Body of pancreas (tissue), 4 donors: ENCODE measurements at regions not wholly inside any gene's neighbourhood (a gene's known extent, or its start where the extent isn't known, plus 50 kb on each side); places are given as distances from the start of the nearest gene placed in this dataset.

Experiments
- ATAC-seq: fragments of 150-250 bp; one replicate; pipeline ENCODE4 v1.9.1; 2016
- DNase-seq, 4 donors: peaks; one replicate each; pipeline ENCODE4 v3.0.0-alpha.2; 2019
- H3K27ac ChIP-seq, 4 donors: fragments of 200-600 bp; sonication (generic); 1 replicate in 3 of 4; 2 replicates in 1 of 4; pipeline versions ENCODE4 v1.5.1 to v1.6.1; 2016 to 2019; ENCODE audit warnings: mild to moderate bottlenecking in 1 of 4, mixed read lengths in 1 of 4, moderate library complexity in 1 of 4
- H3K27me3 ChIP-seq, 2 donors: fragments of 200-600 bp; sonication (generic); one replicate each; pipeline ENCODE4 v1.6.0; 2016; ENCODE audit warnings: mild to moderate bottlenecking in 1 of 2
- H3K36me3 ChIP-seq, 2 donors: fragments of 200-600 bp; sonication (generic); replicated peaks in 1 of 2; 2 replicates each; pipeline ENCODE4 v1.5.1; 2016; ENCODE audit warnings: low read depth in 2 of 2; ENCODE audit not compliant: insufficient read depth in 1 of 2
- H3K4me1 ChIP-seq: fragments of 200-600 bp; sonication (generic); one replicate; pipeline ENCODE4 v1.6.0; 2016
- H3K4me3 ChIP-seq, 2 donors: fragments of 200-600 bp; sonication (generic); 1 replicate in 1 of 2; 2 replicates in 1 of 2; pipeline ENCODE4 v1.5.1; 2016 to 2019
- H3K9me3 ChIP-seq, 3 donors: fragments of 200-600 bp; sonication (generic); 1 replicate in 2 of 3; 2 replicates in 1 of 3; pipeline ENCODE4 v1.5.1; 2016
- POLR2A ChIP-seq, 3 donors: fragments of 450-650 bp; IDR thresholded peaks; one replicate each; pipeline ENCODE4 v1.6.1; 2016; ENCODE audit warnings: antibody characterized with exemption in 3 of 3, mild to moderate bottlenecking in 2 of 3
- WGBS, 2 donors: methylation state at CpG; one replicate each; pipeline ENCODE4 v1.1.5; 2017; 5-methylcytosine and 5-hydroxymethylcytosine counted together
- intact Hi-C: fragments of 100-400 bp; cut with DNase I; formaldehyde crosslinking; loops from one replicate; pipeline ENCODE4 v1.15.1; 2023
- TF ChIP-seq, protein P1 (sequence below), 7 experiments: fragments of 450-650 bp in 4 of 7; fragments of 200-600 bp in 3 of 7; sonication (generic) in 3 of 7; IDR thresholded peaks; one replicate each; pipeline ENCODE4 v1.5.1; 2016 to 2019; ENCODE audit warnings: antibody characterized with exemption in 7 of 7

DNA sequence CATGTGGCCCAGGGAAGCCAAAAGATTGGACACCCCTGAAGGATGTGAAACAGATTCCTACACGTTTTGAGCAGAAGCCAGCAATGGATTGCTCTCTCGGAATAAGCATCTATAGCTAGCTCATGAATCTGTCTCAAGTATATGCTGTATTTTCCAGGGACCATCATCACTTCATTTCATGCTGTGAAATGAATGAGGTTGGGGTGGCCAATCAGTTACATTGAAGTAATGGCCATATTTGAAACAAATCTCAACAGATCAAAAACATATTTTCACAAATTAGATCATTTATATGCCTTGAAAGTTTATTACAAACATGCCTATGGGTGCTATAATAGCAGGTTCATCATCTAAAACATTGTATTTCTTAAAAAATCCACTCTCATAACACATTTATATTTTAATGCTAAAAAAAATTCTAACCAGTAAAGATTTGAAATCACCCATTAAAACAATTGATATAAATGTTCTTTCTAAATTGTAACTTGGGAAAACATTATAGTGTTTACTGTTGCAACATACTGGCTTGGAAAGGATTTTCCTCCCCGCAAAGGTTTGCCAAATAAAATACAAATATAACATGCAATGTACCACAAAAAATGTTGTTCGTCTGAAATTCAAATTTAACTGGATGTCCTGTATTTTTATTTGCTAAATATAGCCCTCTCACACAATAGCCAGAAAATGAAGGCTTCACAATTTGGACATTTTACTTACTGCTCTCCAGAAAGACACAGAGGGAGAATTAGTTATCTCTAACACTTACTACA is 743.6 kb downstream of the KCNJ2 start:
- H3K27me3 ChIP-seq = no peaks in the 10 kb centered on the region
- DNase-seq (no peak), ATAC-seq (no peak)
- H3K36me3 ChIP-seq = no peaks in the 10 kb centered on the region
- H3K9me3 ChIP-seq = peaks cover 0 to 4% (median 0%) of the 10 kb centered on the region in 3 donors
- TF ChIP-seq, protein P1, sequence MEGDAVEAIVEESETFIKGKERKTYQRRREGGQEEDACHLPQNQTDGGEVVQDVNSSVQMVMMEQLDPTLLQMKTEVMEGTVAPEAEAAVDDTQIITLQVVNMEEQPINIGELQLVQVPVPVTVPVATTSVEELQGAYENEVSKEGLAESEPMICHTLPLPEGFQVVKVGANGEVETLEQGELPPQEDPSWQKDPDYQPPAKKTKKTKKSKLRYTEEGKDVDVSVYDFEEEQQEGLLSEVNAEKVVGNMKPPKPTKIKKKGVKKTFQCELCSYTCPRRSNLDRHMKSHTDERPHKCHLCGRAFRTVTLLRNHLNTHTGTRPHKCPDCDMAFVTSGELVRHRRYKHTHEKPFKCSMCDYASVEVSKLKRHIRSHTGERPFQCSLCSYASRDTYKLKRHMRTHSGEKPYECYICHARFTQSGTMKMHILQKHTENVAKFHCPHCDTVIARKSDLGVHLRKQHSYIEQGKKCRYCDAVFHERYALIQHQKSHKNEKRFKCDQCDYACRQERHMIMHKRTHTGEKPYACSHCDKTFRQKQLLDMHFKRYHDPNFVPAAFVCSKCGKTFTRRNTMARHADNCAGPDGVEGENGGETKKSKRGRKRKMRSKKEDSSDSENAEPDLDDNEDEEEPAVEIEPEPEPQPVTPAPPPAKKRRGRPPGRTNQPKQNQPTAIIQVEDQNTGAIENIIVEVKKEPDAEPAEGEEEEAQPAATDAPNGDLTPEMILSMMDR (IDR thresholded peaks at IDR 0.05) = no peak
- no peak for TF ChIP-seq POLR2A (IDR thresholded peaks at IDR 0.05)
- no peak overlapping the region for H3K4me3 ChIP-seq
- H3K27ac ChIP-seq = no peak overlapping the region
- WGBS, 2 donors = 32 to 35% methylated on average over 4 of the region's 4 CpGs
- intact Hi-C loops = no loop called here
- H3K4me1 ChIP-seq = no peaks in the 10 kb centered on the region

DNA sequence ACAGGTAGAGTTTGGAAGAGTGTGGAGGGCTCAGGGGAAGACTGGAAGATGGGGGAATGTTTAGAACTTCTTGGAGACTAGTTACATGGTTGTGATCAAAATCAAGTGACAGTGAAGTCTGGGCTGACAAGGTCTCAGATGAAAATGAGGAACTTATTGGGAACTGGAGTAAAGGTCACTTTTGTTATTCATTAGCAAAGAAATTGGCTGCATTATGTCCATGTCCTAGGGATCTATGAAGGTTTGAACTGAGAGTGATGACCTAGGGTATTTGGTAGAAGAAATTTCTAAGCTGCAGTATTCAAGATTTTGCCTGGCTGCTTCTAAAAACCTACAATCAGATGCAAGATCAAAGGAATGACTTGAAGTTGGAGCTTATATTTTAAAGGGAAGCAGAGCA is 747.1 kb downstream of the KCNJ2 start:
- Histone ChIP-seq H3K27me3 (no peaks in the 10 kb centered on the region), H3K4me1 (no peaks in the 10 kb centered on the region), H3K4me3 (no peak overlapping the region), H3K9me3 (peaks cover 0 to 4% (median 0%) of the 10 kb centered on the region in 3 donors), H3K36me3 (no peaks in the 10 kb centered on the region), H3K27ac (no peak overlapping the region)
- intact Hi-C loops = no loop called here
- no peak for ATAC-seq
- no peak for TF ChIP-seq POLR2A (IDR thresholded peaks at IDR 0.05)
- TF ChIP-seq, protein P1 (IDR thresholded peaks at IDR 0.05) = no peak
- no peak for DNase-seq

DNA sequence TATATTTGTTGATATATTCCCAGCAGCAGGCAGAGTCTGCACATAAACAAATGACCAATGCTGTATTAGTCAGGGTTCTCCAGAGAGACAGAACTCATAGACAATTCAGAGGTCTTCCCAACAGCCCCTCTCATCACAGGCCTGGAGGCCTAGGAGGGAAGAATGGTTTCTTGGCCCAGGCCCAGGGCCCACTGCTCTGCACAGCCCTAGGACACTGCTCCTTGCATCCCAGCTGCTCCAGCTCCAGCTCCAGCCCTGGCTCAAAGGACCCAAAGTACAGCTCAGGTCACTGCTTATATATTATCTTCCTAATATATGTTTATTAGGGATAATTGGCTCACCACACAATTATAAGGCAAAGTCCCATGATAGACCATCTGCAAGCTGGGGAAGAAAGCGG is 749.9 kb downstream of the KCNJ2 start:
- H3K9me3 ChIP-seq = peaks cover 0 to 4% (median 0%) of the 10 kb centered on the region in 3 donors
- WGBS, 2 donors = 75 to 100% methylated on average over 1 of the region's 1 CpG
- no peak for DNase-seq

DNA sequence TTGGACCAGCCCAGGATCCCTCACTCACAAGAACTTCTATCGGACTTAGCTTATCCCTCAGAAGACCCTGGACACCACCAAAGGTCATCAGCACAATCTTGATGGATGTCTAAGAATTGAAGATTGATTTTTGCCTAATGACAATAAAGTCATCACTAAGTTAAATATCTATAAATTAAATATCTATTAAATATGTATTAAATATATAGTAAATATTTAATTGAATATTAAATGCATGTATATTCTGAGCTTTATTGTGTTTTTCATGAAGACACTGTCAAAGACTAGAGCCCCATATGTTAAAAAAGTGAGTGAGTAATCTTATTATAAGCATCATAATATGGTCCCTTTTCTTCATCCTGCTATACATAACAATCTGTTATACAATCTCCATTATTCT is 751.1 kb downstream of the KCNJ2 start:
- no peaks in the 10 kb centered on the region for H3K27me3 ChIP-seq
- intact Hi-C loops = no loop called here
- WGBS, 2 donors = 58 to 68% methylated on average over 1 of the region's 1 CpG
- DNase-seq (no peak), ATAC-seq (no peak)
- H3K4me3 ChIP-seq = no peak overlapping the region
- peaks cover 0 to 4% (median 0%) of the 10 kb centered on the region in 3 donors for H3K9me3 ChIP-seq
- H3K36me3 ChIP-seq = no peaks in the 10 kb centered on the region
- H3K27ac ChIP-seq = no peak overlapping the region
- H3K4me1 ChIP-seq = no peaks in the 10 kb centered on the region
- TF ChIP-seq, protein P1 (IDR thresholded peaks at IDR 0.05) = no peak
- TF ChIP-seq POLR2A (IDR thresholded peaks at IDR 0.05) = no peak

More for the DNA sequence above, 749.9 kb downstream of the KCNJ2 start:
- no peaks in the 10 kb centered on the region for H3K36me3 ChIP-seq
- ATAC-seq = no peak
- intact Hi-C loops = no loop called here
- H3K4me3 ChIP-seq = no peak overlapping the region
- no peaks in the 10 kb centered on the region for H3K27me3 ChIP-seq
- TF ChIP-seq, protein P1 (IDR thresholded peaks at IDR 0.05) = no peak
- TF ChIP-seq POLR2A (IDR thresholded peaks at IDR 0.05) = no peak
- no peaks in the 10 kb centered on the region for H3K4me1 ChIP-seq
- no peak overlapping the region for H3K27ac ChIP-seq

DNA sequence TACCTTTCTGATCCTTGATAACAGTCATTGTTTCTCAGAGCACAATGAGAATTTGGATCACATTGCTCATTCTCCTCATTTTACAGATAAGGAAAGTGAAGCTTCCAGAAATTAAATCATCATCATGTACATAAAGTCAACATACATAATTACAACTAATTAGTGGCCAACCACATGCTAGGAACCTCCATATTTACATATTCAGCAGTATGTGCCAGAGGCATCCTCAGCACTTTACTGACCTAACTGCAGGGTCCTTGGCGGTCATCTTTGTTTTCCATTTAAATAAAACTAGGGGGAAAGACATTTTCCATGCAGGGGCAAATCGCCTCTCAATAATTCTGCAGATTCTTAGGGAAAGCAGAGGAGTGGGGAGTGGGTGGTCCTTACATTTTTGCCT is 752.9 kb downstream of the KCNJ2 start:
- Histone ChIP-seq H3K27me3 (no peaks in the 10 kb centered on the region), H3K4me1 (no peaks in the 10 kb centered on the region), H3K9me3 (no peaks in the 10 kb centered on the region), H3K36me3 (no peaks in the 10 kb centered on the region), H3K4me3 (no peak overlapping the region), H3K27ac (no peak overlapping the region)
- no peak for TF ChIP-seq POLR2A (IDR thresholded peaks at IDR 0.05)
- TF ChIP-seq, protein P1 (IDR thresholded peaks at IDR 0.05) = no peak
- ATAC-seq = no peak
- WGBS, 2 donors = 60 to 68% methylated on average over 2 of the region's 2 CpGs
- intact Hi-C loops = no loop called here
- no peak for DNase-seq
